Activated B cell treated with CpG ODN at 0.5 μM for 24 hours (primary cell): ENCODE measurements at regions not wholly inside any gene's neighbourhood (a gene's known extent, or its start where the extent isn't known, plus 50 kb on each side); places are given as distances from the start of the nearest gene placed in this dataset.

Experiments used
- ATAC-seq: fragments of 200-7000 bp; cut with Tn5 transposase; one replicate; pipeline ENCODE4 v1.10.0; 2021; ENCODE audit warnings: low read depth, mild to moderate bottlenecking, moderate library complexity
- CTCF ChIA-PET: fragments of 350-600 bp; sonication (Branson Sonifier 250); formaldehyde crosslinking; loops from one replicate; lab custom pipeline; 2021; ENCODE audit warnings: antibody characterized with exemption; lab: Charles Lee
- POLR2A ChIA-PET: fragments of 350-600 bp; sonication (Branson Sonifier 250); formaldehyde crosslinking; loops from one replicate; lab custom pipeline; 2021; ENCODE audit warnings: antibody characterized with exemption; lab: Charles Lee
- DNase-seq: peaks from one replicate; pipeline ENCODE4 v3.0.0; 2022
- H3K27ac Mint-ChIP-seq: one replicate; pipeline ENCODE4 v1.8.0; 2020; ENCODE audit warnings: mixed read lengths
- H3K27me3 Mint-ChIP-seq: one replicate; pipeline ENCODE4 v1.8.0; 2021; ENCODE audit warnings: mixed read lengths
- H3K36me3 Mint-ChIP-seq: one replicate; pipeline ENCODE4 v1.8.0; 2021; ENCODE audit warnings: low read depth, mixed read lengths
- H3K4me1 Mint-ChIP-seq: one replicate; pipeline ENCODE4 v1.8.0; 2021; ENCODE audit warnings: mixed read lengths
- H3K4me3 Mint-ChIP-seq: one replicate; pipeline ENCODE4 v1.8.0; 2020; ENCODE audit warnings: mild to moderate bottlenecking, mixed read lengths
- H3K9me3 Mint-ChIP-seq: one replicate; pipeline ENCODE4 v1.8.0; 2020; ENCODE audit warnings: mixed read lengths
- CTCF ChIP-seq: fragments of 200-600 bp; IDR thresholded peaks from one replicate; pipeline ENCODE4 v1.8.0; 2022; ENCODE audit warnings: antibody characterized with exemption, mild to moderate bottlenecking
- intact Hi-C: fragments of 100-400 bp; cut with micrococcal nuclease; formaldehyde crosslinking; loops from one replicate; pipeline ENCODE4 v1.15.1; 2024

DNA sequence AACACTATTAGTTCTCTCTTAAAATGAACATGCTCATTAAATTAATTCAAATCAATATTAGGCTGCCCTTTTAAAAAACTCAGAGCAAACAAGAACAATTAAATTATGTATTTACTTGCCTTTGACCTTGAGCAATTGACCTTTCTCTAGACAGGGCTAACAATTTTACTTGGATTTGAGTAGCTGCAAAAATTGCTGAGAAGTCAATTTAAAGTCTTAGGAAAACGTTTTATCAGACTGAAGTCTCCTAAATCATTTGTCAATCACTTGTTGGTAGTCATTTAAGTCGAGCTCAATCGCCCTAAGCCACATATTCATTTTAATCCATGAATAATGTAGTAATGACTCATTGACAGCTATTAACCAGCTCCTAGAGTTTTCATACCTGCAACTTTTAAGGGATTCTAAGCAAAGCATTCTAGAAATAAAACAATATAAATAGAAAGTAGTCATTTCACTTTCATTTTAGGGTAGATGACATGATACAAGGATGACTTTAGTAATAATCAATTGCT, 84.9 kb upstream of the SEC61G start:
- ChIA-PET CTCF (no interaction called here), POLR2A (no interaction called here)
- Mint-ChIP-seq H3K4me1 (no peaks in the 10 kb centered on the region), H3K9me3 (peaks cover 4% of the 10 kb centered on the region), H3K36me3 (no peaks in the 10 kb centered on the region), H3K27me3 (peaks cover 1% of the 10 kb centered on the region), H3K4me3 (no peak overlapping the region), H3K27ac (no peak overlapping the region)
- intact Hi-C loops = no loop called here
- TF ChIP-seq CTCF = no peak
- DNase-seq = no peak
- no peak for ATAC-seq

DNA sequence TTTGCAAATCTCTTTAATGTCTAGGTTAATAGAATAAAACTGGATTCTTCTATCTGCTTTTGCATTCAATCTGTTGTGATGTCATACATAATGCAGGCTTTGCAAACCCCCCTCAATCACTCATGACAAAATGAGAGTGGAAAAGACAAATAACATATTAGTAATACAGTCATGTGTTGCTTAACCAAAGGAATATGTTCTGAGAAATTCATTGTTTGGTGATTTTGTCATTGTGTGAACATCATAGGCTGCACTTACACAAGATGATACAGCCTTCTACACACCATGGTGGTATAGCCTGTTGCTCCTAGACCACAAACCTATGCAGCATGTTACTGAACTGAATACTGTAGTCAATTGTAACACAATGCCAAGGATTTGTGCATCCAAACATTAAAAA, 87.3 kb upstream of the SEC61G start:
- ChIA-PET POLR2A (no interaction called here), CTCF (no interaction called here)
- no peak for TF ChIP-seq CTCF
- DNase-seq (no peak), ATAC-seq (no peak)
- Mint-ChIP-seq H3K27me3 (peaks cover 1% of the 10 kb centered on the region), H3K36me3 (no peaks in the 10 kb centered on the region), H3K4me3 (no peak overlapping the region), H3K4me1 (no peaks in the 10 kb centered on the region), H3K9me3 (peaks cover 14% of the 10 kb centered on the region), H3K27ac (no peak overlapping the region)
- intact Hi-C loops = no loop called here

DNA sequence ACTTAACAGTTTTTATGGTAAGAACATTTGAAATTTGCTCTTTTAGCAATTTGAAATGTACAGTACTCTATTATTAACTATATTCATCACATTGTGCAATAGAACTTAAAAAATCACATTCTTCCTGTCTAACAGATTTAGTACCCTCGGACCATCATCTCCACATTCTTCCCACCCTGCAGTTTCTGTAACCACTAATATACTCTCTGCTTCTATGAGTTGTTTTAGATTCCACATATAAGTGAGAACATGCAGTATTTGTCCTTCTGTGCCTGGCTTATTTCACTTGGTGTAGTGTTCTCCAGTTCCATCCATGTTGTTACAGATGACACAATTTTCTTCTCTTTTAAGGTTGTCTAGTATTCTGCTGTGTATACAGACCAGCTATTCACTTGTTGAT, 88.9 kb upstream of the SEC61G start:
- no peak overlapping the region for H3K4me3 Mint-ChIP-seq
- ATAC-seq (no peak), DNase-seq (no peak)
- H3K9me3 Mint-ChIP-seq = peaks cover 15% of the 10 kb centered on the region
- H3K4me1 Mint-ChIP-seq = no peaks in the 10 kb centered on the region
- no peak for TF ChIP-seq CTCF
- no peaks in the 10 kb centered on the region for H3K36me3 Mint-ChIP-seq
- ChIA-PET POLR2A (no interaction called here), CTCF (no interaction called here)
- no peak overlapping the region for H3K27ac Mint-ChIP-seq
- intact Hi-C loops = no loop called here
- peaks cover 1% of the 10 kb centered on the region for H3K27me3 Mint-ChIP-seq

DNA sequence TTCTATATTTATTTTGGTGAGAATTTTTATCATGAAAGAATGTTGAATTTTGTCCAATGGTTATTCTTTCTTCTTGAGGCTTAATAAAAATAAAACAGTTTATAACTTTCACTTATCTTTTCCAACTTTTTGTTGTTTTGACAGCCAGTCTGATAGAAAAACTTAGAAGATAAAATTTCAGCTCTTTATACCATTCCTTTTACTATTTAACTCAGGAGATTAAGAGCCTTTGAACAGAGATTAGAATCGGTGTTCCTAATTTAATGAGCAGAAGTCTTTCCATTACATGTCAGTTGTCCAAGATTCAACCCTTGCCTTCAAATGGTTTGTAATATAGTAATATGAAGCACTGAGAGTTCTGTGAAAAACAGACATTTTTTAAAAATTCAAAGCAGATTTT, 97.8 kb upstream of the SEC61G start:
- Mint-ChIP-seq H3K4me1 (no peaks in the 10 kb centered on the region), H3K4me3 (no peak overlapping the region), H3K27me3 (peaks cover 7% of the 10 kb centered on the region), H3K27ac (no peak overlapping the region), H3K36me3 (no peaks in the 10 kb centered on the region), H3K9me3 (peaks cover 2% of the 10 kb centered on the region)
- CTCF ChIA-PET = no interaction called here
- DNase-seq (no peak), ATAC-seq (no peak)
- TF ChIP-seq CTCF = no peak
- POLR2A ChIA-PET = no interaction called here
- intact Hi-C loops = no loop called here

- CTCF ChIA-PET = no interaction called here
- no peaks in the 10 kb centered on the region for H3K36me3 Mint-ChIP-seq
- no peak overlapping the region for H3K4me3 Mint-ChIP-seq
- no peak for ATAC-seq
- no peak for TF ChIP-seq CTCF
- intact Hi-C loops = no loop called here
- DNase-seq = no peak
- POLR2A ChIA-PET = no interaction called here
- H3K9me3 Mint-ChIP-seq = peaks cover 2% of the 10 kb centered on the region
- no peak overlapping the region for H3K27ac Mint-ChIP-seq
- no peaks in the 10 kb centered on the region for H3K4me1 Mint-ChIP-seq
- peaks cover 7% of the 10 kb centered on the region for H3K27me3 Mint-ChIP-seq
Observed at GRCh38 chr7:54857294-54857693, 98.3 kb upstream of the SEC61G start.
